ENCODE measurements at regions not wholly inside any gene's neighbourhood (a gene's known extent, or its start where the extent isn't known, plus 50 kb on each side); places are given as distances from the start of the nearest gene placed in this dataset.

- H3K4me1 ChIP-seq (ENCODE audit: control insufficient read depth, insufficient read depth, low read length), result peaks cover 19% of the 10 kb centered on the region
- no peaks in the 10 kb centered on the region for H3K36me3 ChIP-seq (ENCODE audit: control insufficient read depth, insufficient read depth, low read length)
- WGBS (ENCODE audit: insufficient coverage), result 36% methylated on average over 2 of the region's 2 CpGs
- H3K9me3 ChIP-seq (ENCODE audit: control insufficient read depth, insufficient read depth, low read length), result no peaks in the 10 kb centered on the region
- H3K4me3 ChIP-seq (ENCODE audit: low read depth, low read length), result no peak overlapping the region
- no peaks in the 10 kb centered on the region for H3K27me3 ChIP-seq (ENCODE audit: control insufficient read depth, insufficient read depth, low read length)
- no peak overlapping the region for H3K27ac ChIP-seq (ENCODE audit: low read depth, low read length)
- DNase-seq (ENCODE audit: low read depth in 4 of 6, low spot score in 6 of 6), result no peak
Measured at GRCh38 chr12:4034921-4035320, 161.7 kb upstream of the PARP11 start.

- no peak overlapping the region for H3K27ac ChIP-seq (ENCODE audit: low read depth, low read length)
Measured at GRCh38 chr12:4032924-4033615, 159.9 kb upstream of the PARP11 start.

GRCh38 chr12:4031703-4032291 is 158.6 kb upstream of the PARP11 start:
- 68% methylated on average over 22 of the region's 30 CpGs for WGBS (ENCODE audit: insufficient coverage)
- Histone ChIP-seq H3K9me3 (ENCODE audit: control insufficient read depth, insufficient read depth, low read length) (no peaks in the 10 kb centered on the region), H3K27me3 (ENCODE audit: control insufficient read depth, insufficient read depth, low read length) (no peaks in the 10 kb centered on the region), H3K27ac (ENCODE audit: low read depth, low read length) (peak overlapping the region; percentile 84), H3K4me1 (ENCODE audit: control insufficient read depth, insufficient read depth, low read length) (peaks cover 28% of the 10 kb centered on the region), H3K4me3 (ENCODE audit: low read depth, low read length) (peak overlapping the region; percentile 27), H3K36me3 (ENCODE audit: control insufficient read depth, insufficient read depth, low read length) (no peaks in the 10 kb centered on the region)
- no peak for DNase-seq (ENCODE audit: low read depth in 4 of 6, low spot score in 6 of 6)

More at GRCh38 chr12:4032924-4033615, 159.9 kb upstream of the PARP11 start:
- Histone ChIP-seq H3K4me1 (ENCODE audit: control insufficient read depth, insufficient read depth, low read length) (peaks cover 19% of the 10 kb centered on the region), H3K4me3 (ENCODE audit: low read depth, low read length) (no peak overlapping the region), H3K9me3 (ENCODE audit: control insufficient read depth, insufficient read depth, low read length) (no peaks in the 10 kb centered on the region), H3K36me3 (ENCODE audit: control insufficient read depth, insufficient read depth, low read length) (no peaks in the 10 kb centered on the region), H3K27me3 (ENCODE audit: control insufficient read depth, insufficient read depth, low read length) (no peaks in the 10 kb centered on the region)
- 54% methylated on average over 2 of the region's 5 CpGs for WGBS (ENCODE audit: insufficient coverage)
- no peak for DNase-seq (ENCODE audit: low read depth in 4 of 6, low spot score in 6 of 6)

GRCh38 chr12:4030929-4031702 is 157.9 kb upstream of the PARP11 start:
- Histone ChIP-seq H3K27me3 (ENCODE audit: control insufficient read depth, insufficient read depth, low read length) (no peaks in the 10 kb centered on the region), H3K4me1 (ENCODE audit: control insufficient read depth, insufficient read depth, low read length) (peaks cover 33% of the 10 kb centered on the region), H3K4me3 (ENCODE audit: low read depth, low read length) (peak overlapping the region; percentile 46), H3K36me3 (ENCODE audit: control insufficient read depth, insufficient read depth, low read length) (no peaks in the 10 kb centered on the region), H3K9me3 (ENCODE audit: control insufficient read depth, insufficient read depth, low read length) (no peaks in the 10 kb centered on the region), H3K27ac (ENCODE audit: low read depth, low read length) (peak overlapping the region; percentile 84)
- DNase-seq (ENCODE audit: low read depth in 4 of 6, low spot score in 6 of 6), result peak; percentile 68 to 96 (median 80)
- WGBS (ENCODE audit: insufficient coverage), result under 1% methylated on average over 75 of the region's 75 CpGs

- H3K4me1 ChIP-seq (ENCODE audit: control insufficient read depth, insufficient read depth, low read length), result peaks cover 50% of the 10 kb centered on the region
- H3K27me3 ChIP-seq (ENCODE audit: control insufficient read depth, insufficient read depth, low read length), result no peaks in the 10 kb centered on the region
- no peak overlapping the region for H3K4me3 ChIP-seq (ENCODE audit: low read depth, low read length)
- H3K36me3 ChIP-seq (ENCODE audit: control insufficient read depth, insufficient read depth, low read length), result no peaks in the 10 kb centered on the region
- H3K27ac ChIP-seq (ENCODE audit: low read depth, low read length), result no peak overlapping the region
- DNase-seq (ENCODE audit: low read depth in 4 of 6, low spot score in 6 of 6), result no peak
- H3K9me3 ChIP-seq (ENCODE audit: control insufficient read depth, insufficient read depth, low read length), result no peaks in the 10 kb centered on the region
- 90% methylated on average over 3 of the region's 4 CpGs for WGBS (ENCODE audit: insufficient coverage)
Measured at GRCh38 chr12:4027412-4027811, 154.2 kb upstream of the PARP11 start.

- H3K4me3 ChIP-seq (ENCODE audit: low read depth, low read length), result no peak overlapping the region
- no peaks in the 10 kb centered on the region for H3K9me3 ChIP-seq (ENCODE audit: control insufficient read depth, insufficient read depth, low read length)
- peak overlapping the region; percentile 53 for H3K27ac ChIP-seq (ENCODE audit: low read depth, low read length)
- 47% methylated on average over 7 of the region's 7 CpGs for WGBS (ENCODE audit: insufficient coverage)
- no peaks in the 10 kb centered on the region for H3K27me3 ChIP-seq (ENCODE audit: control insufficient read depth, insufficient read depth, low read length)
- H3K4me1 ChIP-seq (ENCODE audit: control insufficient read depth, insufficient read depth, low read length), result peaks cover 43% of the 10 kb centered on the region
- peak in 1 of 6 donors; percentile 72 for DNase-seq (ENCODE audit: low read depth in 4 of 6, low spot score in 6 of 6)
- no peaks in the 10 kb centered on the region for H3K36me3 ChIP-seq (ENCODE audit: control insufficient read depth, insufficient read depth, low read length)
Measured at GRCh38 chr12:4026517-4026916, 153.3 kb upstream of the PARP11 start.

- Histone ChIP-seq H3K9me3 (ENCODE audit: control insufficient read depth, insufficient read depth, low read length) (no peaks in the 10 kb centered on the region), H3K4me3 (ENCODE audit: low read depth, low read length) (no peak overlapping the region), H3K4me1 (ENCODE audit: control insufficient read depth, insufficient read depth, low read length) (peaks cover 39% of the 10 kb centered on the region), H3K36me3 (ENCODE audit: control insufficient read depth, insufficient read depth, low read length) (no peaks in the 10 kb centered on the region), H3K27me3 (ENCODE audit: control insufficient read depth, insufficient read depth, low read length) (no peaks in the 10 kb centered on the region), H3K27ac (ENCODE audit: low read depth, low read length) (peak overlapping the region; percentile 53)
- DNase-seq (ENCODE audit: low read depth in 4 of 6, low spot score in 6 of 6), result peak in 1 of 6 donors; percentile 39
- WGBS (ENCODE audit: insufficient coverage), result 65% methylated on average over 10 of the region's 10 CpGs
Measured at GRCh38 chr12:4026020-4026358, 152.8 kb upstream of the PARP11 start.

- no peaks in the 10 kb centered on the region for H3K9me3 ChIP-seq (ENCODE audit: control insufficient read depth, insufficient read depth, low read length)
- no peak overlapping the region for H3K4me3 ChIP-seq (ENCODE audit: low read depth, low read length)
- peak overlapping the region; percentile 53 for H3K27ac ChIP-seq (ENCODE audit: low read depth, low read length)
- 51% methylated on average over 19 of the region's 20 CpGs for WGBS (ENCODE audit: insufficient coverage)
- peak in 1 of 6 donors; percentile 40 for DNase-seq (ENCODE audit: low read depth in 4 of 6, low spot score in 6 of 6)
- H3K27me3 ChIP-seq (ENCODE audit: control insufficient read depth, insufficient read depth, low read length), result no peaks in the 10 kb centered on the region
- peaks cover 33% of the 10 kb centered on the region for H3K4me1 ChIP-seq (ENCODE audit: control insufficient read depth, insufficient read depth, low read length)
- no peaks in the 10 kb centered on the region for H3K36me3 ChIP-seq (ENCODE audit: control insufficient read depth, insufficient read depth, low read length)
Measured at GRCh38 chr12:4025181-4026019, 152.2 kb upstream of the PARP11 start.

GRCh38 chr12:4024701-4025100 is 151.5 kb upstream of the PARP11 start:
- Histone ChIP-seq H3K4me3 (ENCODE audit: low read depth, low read length) (no peak overlapping the region), H3K9me3 (ENCODE audit: control insufficient read depth, insufficient read depth, low read length) (no peaks in the 10 kb centered on the region), H3K27ac (ENCODE audit: low read depth, low read length) (no peak overlapping the region), H3K36me3 (ENCODE audit: control insufficient read depth, insufficient read depth, low read length) (no peaks in the 10 kb centered on the region), H3K4me1 (ENCODE audit: control insufficient read depth, insufficient read depth, low read length) (peaks cover 31% of the 10 kb centered on the region), H3K27me3 (ENCODE audit: control insufficient read depth, insufficient read depth, low read length) (no peaks in the 10 kb centered on the region)
- DNase-seq (ENCODE audit: low read depth in 4 of 6, low spot score in 6 of 6), result peak in 2 of 6 donors; percentile 50 to 64
- 50% methylated on average over 2 of the region's 7 CpGs for WGBS (ENCODE audit: insufficient coverage)

Measured in spinal cord (tissue), 9 donors.